ENCODE measurements at regions not wholly inside any gene's neighbourhood (a gene's known extent, or its start where the extent isn't known, plus 50 kb on each side); places are given as distances from the start of the nearest gene placed in this dataset.

DNA sequence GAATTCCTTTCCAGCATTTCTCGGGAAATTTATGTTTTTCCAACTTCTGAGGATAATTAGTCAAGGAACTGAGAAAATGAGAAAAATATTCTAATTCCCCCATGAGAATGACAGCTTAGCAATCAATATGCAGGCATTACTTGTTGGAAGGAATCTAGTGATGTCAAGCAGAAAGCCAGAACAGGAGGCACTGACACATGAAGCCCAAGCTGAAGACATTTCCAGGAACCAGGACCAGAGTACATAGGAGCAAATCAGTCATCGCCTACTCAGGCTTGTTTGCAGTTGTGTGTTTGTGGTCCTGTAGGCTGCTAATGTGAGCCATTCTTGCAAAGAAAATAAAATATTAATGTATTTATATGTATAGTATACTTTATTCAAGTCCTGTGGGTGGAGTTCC lies 89.7 kb downstream of the SALL1 start:
- no peak overlapping the region for H3K4me3 ChIP-seq (replicated peaks; ENCODE audit: low read depth, low read length)
- TF ChIP-seq, protein P1, sequence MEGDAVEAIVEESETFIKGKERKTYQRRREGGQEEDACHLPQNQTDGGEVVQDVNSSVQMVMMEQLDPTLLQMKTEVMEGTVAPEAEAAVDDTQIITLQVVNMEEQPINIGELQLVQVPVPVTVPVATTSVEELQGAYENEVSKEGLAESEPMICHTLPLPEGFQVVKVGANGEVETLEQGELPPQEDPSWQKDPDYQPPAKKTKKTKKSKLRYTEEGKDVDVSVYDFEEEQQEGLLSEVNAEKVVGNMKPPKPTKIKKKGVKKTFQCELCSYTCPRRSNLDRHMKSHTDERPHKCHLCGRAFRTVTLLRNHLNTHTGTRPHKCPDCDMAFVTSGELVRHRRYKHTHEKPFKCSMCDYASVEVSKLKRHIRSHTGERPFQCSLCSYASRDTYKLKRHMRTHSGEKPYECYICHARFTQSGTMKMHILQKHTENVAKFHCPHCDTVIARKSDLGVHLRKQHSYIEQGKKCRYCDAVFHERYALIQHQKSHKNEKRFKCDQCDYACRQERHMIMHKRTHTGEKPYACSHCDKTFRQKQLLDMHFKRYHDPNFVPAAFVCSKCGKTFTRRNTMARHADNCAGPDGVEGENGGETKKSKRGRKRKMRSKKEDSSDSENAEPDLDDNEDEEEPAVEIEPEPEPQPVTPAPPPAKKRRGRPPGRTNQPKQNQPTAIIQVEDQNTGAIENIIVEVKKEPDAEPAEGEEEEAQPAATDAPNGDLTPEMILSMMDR (IDR thresholded peaks at IDR 0.05; ENCODE audit: low read depth, low read length, missing control alignments), result no peak
- DNase-seq (ENCODE audit: extremely low read depth, low read depth), result no peak

DNA sequence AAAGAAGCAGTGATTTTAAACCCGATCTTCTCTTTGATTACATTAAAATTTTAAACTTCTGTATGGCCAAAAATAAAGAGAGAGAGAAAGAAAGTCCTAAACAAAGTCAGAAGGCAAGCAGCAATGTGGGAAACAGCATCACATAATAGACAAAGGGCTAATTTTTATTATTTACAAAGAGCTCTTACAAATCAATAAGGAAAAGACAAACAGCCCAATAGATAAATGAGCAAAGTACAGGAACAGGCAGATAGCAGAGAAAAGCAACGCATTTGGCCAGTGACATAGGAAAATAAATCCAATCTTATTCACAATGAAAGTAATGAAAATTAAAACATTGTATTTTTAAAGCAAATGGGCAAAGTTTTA lies 93.1 kb downstream of the SALL1 start:
- H3K4me3 ChIP-seq (replicated peaks; ENCODE audit: low read depth, low read length), result no peak overlapping the region
- TF ChIP-seq, protein P1 (IDR thresholded peaks at IDR 0.05; ENCODE audit: low read depth, low read length, missing control alignments), result no peak
- DNase-seq (ENCODE audit: extremely low read depth, low read depth), result no peak

DNA sequence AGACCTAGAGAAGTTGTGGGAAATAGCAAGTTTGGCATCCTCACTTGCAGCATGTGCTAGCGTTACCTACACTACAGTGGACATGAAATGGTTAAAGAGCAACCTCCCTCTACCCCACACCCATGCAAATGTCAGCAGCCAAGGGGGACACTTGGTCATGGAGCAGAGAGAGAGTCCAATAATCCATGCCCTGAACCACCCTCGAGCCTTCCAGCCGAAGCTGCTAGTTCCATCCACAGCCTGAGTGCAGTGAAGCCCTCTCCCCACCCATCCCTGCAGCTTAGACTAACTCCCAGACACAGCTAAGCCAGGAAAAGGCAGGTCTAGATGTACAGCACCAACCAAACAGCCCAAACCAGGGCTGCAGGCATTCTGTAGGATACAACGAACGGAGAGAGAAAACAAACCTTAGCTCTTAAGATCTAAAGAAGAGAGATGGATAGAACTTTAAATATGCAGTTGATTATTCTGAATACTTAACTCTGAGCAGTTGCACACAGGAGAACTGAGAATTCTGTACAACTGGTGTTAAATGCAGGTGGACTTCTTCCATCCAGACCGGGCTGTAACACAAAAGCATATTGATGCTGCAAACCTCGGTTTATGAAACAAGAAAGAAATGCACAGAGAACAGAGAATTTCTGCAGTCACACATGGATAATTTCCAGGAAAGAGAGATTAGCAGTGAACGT lies 93.8 kb downstream of the SALL1 start:
- H3K4me3 ChIP-seq (replicated peaks; ENCODE audit: low read depth, low read length), result no peak overlapping the region
- no peak for DNase-seq (ENCODE audit: extremely low read depth, low read depth)
- TF ChIP-seq, protein P1 (IDR thresholded peaks at IDR 0.05; ENCODE audit: low read depth, low read length, missing control alignments), result no peak

DNA sequence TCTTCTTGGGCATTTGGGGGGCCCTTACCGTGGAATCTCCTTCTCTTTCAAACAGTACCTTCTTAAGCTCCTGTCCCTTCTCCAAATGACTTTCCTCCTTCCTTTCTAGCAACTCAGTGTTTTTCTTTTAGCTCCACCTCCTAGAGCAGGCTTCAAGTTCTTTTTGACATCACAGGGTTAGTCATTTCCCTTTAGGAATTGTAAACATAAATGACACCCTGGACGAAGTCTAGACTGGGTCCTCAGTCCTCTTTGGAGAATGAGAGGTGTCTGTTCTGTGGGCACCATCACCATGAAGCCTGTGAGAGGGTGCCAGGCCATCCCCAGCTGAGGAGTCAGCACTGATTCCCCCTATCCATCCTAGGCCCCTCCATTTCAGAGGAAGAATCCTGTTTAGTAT lies 94.7 kb downstream of the SALL1 start:
- TF ChIP-seq, protein P1 (IDR thresholded peaks at IDR 0.05; ENCODE audit: low read depth, low read length, missing control alignments), result no peak
- no peak overlapping the region for H3K4me3 ChIP-seq (replicated peaks; ENCODE audit: low read depth, low read length)
- no peak for DNase-seq (ENCODE audit: extremely low read depth, low read depth)

DNA sequence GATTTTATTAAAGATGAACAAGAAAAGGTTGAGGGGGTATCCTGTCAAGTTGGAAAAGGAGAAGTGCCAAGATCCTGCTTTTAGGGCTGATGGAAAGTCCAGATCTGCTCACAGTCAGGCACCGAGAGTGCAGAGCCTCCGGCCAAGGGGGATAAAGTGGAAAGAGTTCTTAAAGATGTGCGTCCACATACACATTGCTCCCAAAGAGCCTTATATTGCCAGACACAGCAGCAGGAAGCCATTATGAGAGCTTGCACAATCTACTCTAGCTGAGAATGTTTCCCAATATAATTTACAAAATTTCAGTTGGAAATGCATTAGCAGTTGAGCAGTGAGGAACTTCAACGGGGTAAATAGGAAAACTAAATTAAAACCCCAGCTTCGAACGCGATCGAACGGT lies 95.6 kb downstream of the SALL1 start:
- no peak for DNase-seq (ENCODE audit: extremely low read depth, low read depth)
- H3K4me3 ChIP-seq (replicated peaks; ENCODE audit: low read depth, low read length), result no peak overlapping the region
- TF ChIP-seq, protein P1 (IDR thresholded peaks at IDR 0.05; ENCODE audit: low read depth, low read length, missing control alignments), result no peak

DNA sequence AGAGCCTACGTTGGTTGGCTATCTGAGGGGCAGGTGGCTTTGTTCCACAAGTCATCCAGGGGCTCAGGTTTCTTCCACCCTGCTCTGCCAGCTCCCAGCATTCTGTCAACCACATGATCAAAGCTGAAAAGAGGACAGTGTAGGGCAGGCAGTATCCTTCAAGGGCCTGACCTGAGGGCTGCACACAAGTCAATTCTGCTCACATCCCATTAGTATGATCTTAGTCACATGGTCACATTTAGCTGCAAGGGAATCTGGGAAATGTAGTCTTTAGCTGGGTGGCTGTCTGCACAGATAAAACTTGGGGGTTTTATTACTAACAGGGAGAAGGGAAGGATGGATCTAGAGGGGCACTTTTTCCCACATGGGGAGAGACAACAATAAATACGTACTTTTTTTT lies 97.3 kb downstream of the SALL1 start:
- no peak for DNase-seq (ENCODE audit: extremely low read depth, low read depth)
- TF ChIP-seq, protein P1 (IDR thresholded peaks at IDR 0.05; ENCODE audit: low read depth, low read length, missing control alignments), result no peak
- no peak overlapping the region for H3K4me3 ChIP-seq (replicated peaks; ENCODE audit: low read depth, low read length)

DNA sequence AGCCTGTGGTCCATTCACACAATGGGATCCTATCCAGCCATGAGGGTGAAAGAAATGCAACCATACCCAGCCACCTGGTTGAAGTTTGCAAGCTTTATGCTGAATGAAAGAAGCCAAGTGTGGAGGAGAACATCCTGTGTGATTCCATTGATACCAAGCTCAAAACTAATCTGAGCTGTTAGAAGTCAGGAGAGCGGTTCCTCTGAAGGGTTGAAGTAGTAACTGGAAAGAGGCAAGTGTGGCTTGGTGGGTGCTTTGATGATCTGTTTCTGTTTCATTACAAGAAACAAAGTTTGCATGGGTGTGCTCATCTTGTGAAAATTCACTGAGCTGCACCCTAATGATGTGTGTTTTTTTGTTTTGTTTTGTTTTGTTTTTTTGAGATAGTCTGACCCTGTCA lies 99.4 kb downstream of the SALL1 start:
- no peak for DNase-seq (ENCODE audit: extremely low read depth, low read depth)
- TF ChIP-seq, protein P1 (IDR thresholded peaks at IDR 0.05; ENCODE audit: low read depth, low read length, missing control alignments), result no peak
- no peak overlapping the region for H3K4me3 ChIP-seq (replicated peaks; ENCODE audit: low read depth, low read length)
